ENCODE measurements at regions not wholly inside any gene's neighbourhood (a gene's known extent, or its start where the extent isn't known, plus 50 kb on each side); places are given as distances from the start of the nearest gene placed in this dataset.
"Not testable (repeated sequence)": the region's sequence is repeated elsewhere in the genome, so short reads cannot be mapped to it uniquely, and the experiment has no call there.

- no peak for DNase-seq (ENCODE audit: low read depth)
These were observed 1117.6 kb upstream of the SLC39A10 start for GRCh38 chr2:194539425-194539824.

GRCh38 chr2:194526121-194526520 lies 1130.9 kb upstream of the SLC39A10 start:
- no peak for DNase-seq (ENCODE audit: low read depth)

GRCh38 chr2:194514281-194514680 lies 1142.7 kb upstream of the SLC39A10 start:
- DNase-seq (ENCODE audit: low read depth): no peak

- DNase-seq (ENCODE audit: low read depth): not testable (repeated sequence)
These were observed 1146.0 kb upstream of the SLC39A10 start for GRCh38 chr2:194511070-194511469.

GRCh38 chr2:194504876-194505275 lies 1152.2 kb upstream of the SLC39A10 start:
- DNase-seq (ENCODE audit: low read depth): not testable (repeated sequence)

- no peak for DNase-seq (ENCODE audit: low read depth)
These were observed 1162.0 kb upstream of the SLC39A10 start for GRCh38 chr2:194495046-194495445.

- DNase-seq (ENCODE audit: low read depth): no peak
These were observed 1162.6 kb upstream of the SLC39A10 start for GRCh38 chr2:194494401-194494800.

- no peak for DNase-seq (ENCODE audit: low read depth)
These were observed 1165.5 kb upstream of the SLC39A10 start for GRCh38 chr2:194491409-194492115.

- no peak for DNase-seq (ENCODE audit: low read depth)
These were observed 1170.7 kb upstream of the SLC39A10 start for GRCh38 chr2:194486326-194486725.

- DNase-seq (ENCODE audit: low read depth): no peak
These were observed 1174.0 kb upstream of the SLC39A10 start for GRCh38 chr2:194483041-194483440.

GRCh38 chr2:194465641-194466040 lies 1191.4 kb upstream of the SLC39A10 start:
- no peak for DNase-seq (ENCODE audit: low read depth)

GRCh38 chr2:194464964-194465638 lies 1191.9 kb upstream of the SLC39A10 start:
- DNase-seq (ENCODE audit: low read depth): no peak

GRCh38 chr2:194462883-194463282 lies 1194.1 kb upstream of the SLC39A10 start:
- not testable (repeated sequence) for DNase-seq (ENCODE audit: low read depth)

GRCh38 chr2:194455358-194455757 lies 1201.7 kb upstream of the SLC39A10 start:
- no peak for DNase-seq (ENCODE audit: low read depth)

GRCh38 chr2:194452504-194452903 lies 1204.5 kb upstream of the SLC39A10 start:
- DNase-seq (ENCODE audit: low read depth): no peak

- no peak for DNase-seq (ENCODE audit: low read depth)
These were observed 1211.8 kb upstream of the SLC39A10 start for GRCh38 chr2:194445226-194445625.

GRCh38 chr2:194443926-194444325 lies 1213.1 kb upstream of the SLC39A10 start:
- no peak for DNase-seq (ENCODE audit: low read depth)

- no peak for DNase-seq (ENCODE audit: low read depth)
These were observed 1232.3 kb upstream of the SLC39A10 start for GRCh38 chr2:194424683-194425209.

- DNase-seq (ENCODE audit: low read depth): no peak
These were observed 1245.8 kb upstream of the SLC39A10 start for GRCh38 chr2:194411221-194411620.

GRCh38 chr2:194395818-194396217 lies 1261.2 kb upstream of the SLC39A10 start:
- no peak for DNase-seq (ENCODE audit: low read depth)

- no peak for DNase-seq (ENCODE audit: low read depth)
These were observed 1271.7 kb upstream of the SLC39A10 start for GRCh38 chr2:194385376-194385775.

- DNase-seq (ENCODE audit: low read depth): no peak
These were observed 1273.6 kb upstream of the SLC39A10 start for GRCh38 chr2:194383401-194383800.

GRCh38 chr2:194382221-194382620 lies 1274.8 kb upstream of the SLC39A10 start:
- DNase-seq (ENCODE audit: low read depth): no peak

All from activated T-cell treated with anti-CD3 and anti-CD28 coated beads for 24 hours (primary cell).